SK-N-SH treated with all-trans-retinoic acid at 6 μM for 48 hours (cell line): ENCODE measurements at regions not wholly inside any gene's neighbourhood (a gene's known extent, or its start where the extent isn't known, plus 50 kb on each side); places are given as distances from the start of the nearest gene placed in this dataset.

Source experiments
- ATAC-seq: fragments of 200-7000 bp; cut with Tn5 transposase; 3 replicates; pipeline ENCODE4 v1.9.1; 2020; ENCODE audit warnings: mild to moderate bottlenecking, moderate library complexity
- ARNTL ChIP-seq: fragments of 450-650 bp; formaldehyde crosslinking; IDR thresholded peaks from 2 replicates; pipeline ENCODE4 v1.5.0; 2020; ENCODE audit warnings: low read depth, mild to moderate bottlenecking, moderate library complexity, borderline replicate concordance
- BACH2 ChIP-seq: fragments of 250-450 bp; sonication (Bioruptor Pico); IDR thresholded peaks from 2 replicates; pipeline ENCODE4 v1.9.0; 2021; ENCODE audit warnings: mild to moderate bottlenecking, borderline replicate concordance
- CREB5 ChIP-seq: fragments of 250-450 bp; sonication (Bioruptor Pico); IDR thresholded peaks from 2 replicates; pipeline ENCODE4 v1.5.1; 2020; ENCODE audit warnings: low read depth, mild to moderate bottlenecking, moderate library complexity
- CSDC2 ChIP-seq: fragments of 250-450 bp; sonication (Bioruptor Pico); IDR thresholded peaks from 2 replicates; pipeline ENCODE4 v1.5.0; 2020; ENCODE audit warnings: mild to moderate bottlenecking, moderate library complexity
- CSRNP3 ChIP-seq: fragments of 250-450 bp; sonication (Bioruptor Pico); IDR thresholded peaks from 2 replicates; pipeline ENCODE4 v1.5.1; 2021; ENCODE audit warnings: mild to moderate bottlenecking, moderate library complexity
- ESRRG ChIP-seq: fragments of 250-450 bp; sonication (Bioruptor Pico); IDR thresholded peaks from 2 replicates; pipeline ENCODE4 v1.6.1; 2021; ENCODE audit warnings: mild to moderate bottlenecking
- GLIS3 ChIP-seq: fragments of 250-450 bp; sonication (Bioruptor Pico); IDR thresholded peaks from 2 replicates; pipeline ENCODE4 v1.5.0; 2020; ENCODE audit warnings: mild to moderate bottlenecking, moderate library complexity
- ISL1 ChIP-seq: fragments of 250-450 bp; sonication (Bioruptor Pico); IDR thresholded peaks from 2 replicates; pipeline ENCODE4 v2.1.2; 2022; ENCODE audit warnings: mild to moderate bottlenecking, moderate library complexity
- OSR1 ChIP-seq: fragments of 250-450 bp; sonication (Bioruptor Pico); IDR thresholded peaks from 2 replicates; pipeline ENCODE4 v1.8.0; 2022; ENCODE audit warnings: moderate library complexity, mild to moderate bottlenecking, inconsistent platforms
- PATZ1 ChIP-seq: fragments of 250-450 bp; sonication (Bioruptor Pico); IDR thresholded peaks from 2 replicates; pipeline ENCODE4 v1.8.0; 2020; ENCODE audit warnings: mild to moderate bottlenecking, moderate library complexity, borderline replicate concordance
- PPARA ChIP-seq: fragments of 250-450 bp; sonication (Bioruptor Pico); IDR thresholded peaks from 2 replicates; pipeline ENCODE4 v1.5.0; 2020; ENCODE audit warnings: mild to moderate bottlenecking, borderline replicate concordance
- RARB ChIP-seq: fragments of 250-450 bp; sonication (Bioruptor Pico); IDR thresholded peaks from 2 replicates; pipeline ENCODE4 v1.8.0; 2021; ENCODE audit warnings: mild to moderate bottlenecking, moderate library complexity
- TCF4 ChIP-seq: fragments of 250-450 bp; sonication (Bioruptor Pico); IDR thresholded peaks from 2 replicates; pipeline ENCODE4 v1.8.0; 2021; ENCODE audit warnings: mild to moderate bottlenecking, moderate library complexity, borderline replicate concordance
- TOX ChIP-seq: fragments of 250-450 bp; sonication (Bioruptor Pico); IDR thresholded peaks from 2 replicates; pipeline ENCODE4 v1.8.0; 2021; ENCODE audit warnings: mild to moderate bottlenecking, moderate library complexity, borderline replicate concordance
- TSHZ2 ChIP-seq: fragments of 250-450 bp; sonication (Bioruptor Pico); IDR thresholded peaks from 2 replicates; pipeline ENCODE4 v1.5.0; 2020; ENCODE audit warnings: mild to moderate bottlenecking, moderate library complexity
- ZC3H10 ChIP-seq: fragments of 250-450 bp; sonication (Bioruptor Pico); IDR thresholded peaks from 2 replicates; pipeline ENCODE4 v1.5.1; 2021; ENCODE audit warnings: mild to moderate bottlenecking, moderate library complexity
- ZFP30 ChIP-seq: fragments of 450-650 bp; formaldehyde crosslinking; IDR thresholded peaks from 2 replicates; pipeline ENCODE4 v1.5.0; 2022; ENCODE audit warnings: mild to moderate bottlenecking, moderate library complexity
- ZNF565 ChIP-seq: fragments of 450-650 bp; formaldehyde crosslinking; conservative IDR thresholded peaks from 2 replicates; pipeline ENCODE4 v1.5.0; 2020; ENCODE audit warnings: low read depth, mild to moderate bottlenecking, moderate library complexity
- ZNF8 ChIP-seq: fragments of 450-650 bp; formaldehyde crosslinking; IDR thresholded peaks from 2 replicates; pipeline ENCODE4 v1.5.0; 2020; ENCODE audit warnings: mild to moderate bottlenecking, moderate library complexity

- no peak for ATAC-seq
- TF ChIP-seq ZNF565 = no peak
- no peak for TF ChIP-seq TOX
- no peak for TF ChIP-seq ZNF8
- no peak for TF ChIP-seq ARNTL (CRISPR knock-in tag)
- no peak for TF ChIP-seq ZFP30 (CRISPR knock-in tag)
- no peak for TF ChIP-seq OSR1 (CRISPR knock-in tag)
- no peak for TF ChIP-seq PATZ1 (CRISPR knock-in tag)
- no peak for TF ChIP-seq CSRNP3 (CRISPR knock-in tag)
- TF ChIP-seq ESRRG (CRISPR knock-in tag) = no peak
- no peak for TF ChIP-seq PPARA (CRISPR knock-in tag)
- TF ChIP-seq ISL1 (CRISPR knock-in tag) = no peak
- TF ChIP-seq GLIS3 = no peak
- no peak for TF ChIP-seq CREB5 (CRISPR knock-in tag)
- TF ChIP-seq RARB (CRISPR knock-in tag) = no peak
- no peak for TF ChIP-seq TCF4 (CRISPR knock-in tag)
- no peak for TF ChIP-seq TSHZ2
- no peak for TF ChIP-seq CSDC2 (CRISPR knock-in tag)
Measured at GRCh38 chr10:111295788-111296187, 219.0 kb downstream of the ADRA2A start.

GRCh38 chr10:111297351-111297848 is 220.6 kb downstream of the ADRA2A start:
- TF ChIP-seq TCF4 (CRISPR knock-in tag) (no peak), BACH2 (CRISPR knock-in tag) (no peak), ESRRG (CRISPR knock-in tag) (no peak), ZFP30 (CRISPR knock-in tag) (no peak), RARB (CRISPR knock-in tag) (no peak), ARNTL (CRISPR knock-in tag) (no peak)
- TF ChIP-seq, all 23 proteins: peak for 0
- ATAC-seq = no peak

GRCh38 chr10:111298031-111298430 is 221.2 kb downstream of the ADRA2A start:
- no peak for ATAC-seq
- TF ChIP-seq CSDC2 (CRISPR knock-in tag) (no peak), CREB5 (CRISPR knock-in tag) (no peak), ZC3H10 (CRISPR knock-in tag) (no peak)

- ATAC-seq = no peak
- no peak for TF ChIP-seq ZNF8
Measured at GRCh38 chr10:111299037-111299436, 222.2 kb downstream of the ADRA2A start.
